Liver (tissue), 7 donors: ENCODE measurements at regions not wholly inside any gene's neighbourhood (a gene's known extent, or its start where the extent isn't known, plus 50 kb on each side); places are given as distances from the start of the nearest gene placed in this dataset.

Source experiments
- DNase-seq: peaks from one replicate; pipeline ENCODE4 v3.0.0-alpha.2; 2017; ENCODE audit warnings: low spot score
- H3K27ac ChIP-seq, 2 donors: one replicate each; pipeline ENCODE4 v1.7.0; 2013; ENCODE audit warnings: inconsistent platforms in 2 of 2, low read length in 2 of 2, control low read depth in 1 of 2, low read depth in 1 of 2, mild to moderate bottlenecking in 1 of 2
- H3K27me3 ChIP-seq, 4 donors: one replicate each; pipeline versions ENCODE4 v1.6.1 to v1.7.0; 2013; ENCODE audit warnings: low read length in 3 of 4, inconsistent platforms in 1 of 4, mild to moderate bottlenecking in 1 of 4, moderate library complexity in 1 of 4; ENCODE audit not compliant: control insufficient read depth in 4 of 4, insufficient read depth in 4 of 4
- H3K36me3 ChIP-seq, 4 donors: one replicate each; pipeline versions ENCODE4 v1.6.1 to v1.7.0; 2013; ENCODE audit warnings: low read length in 3 of 4, mild to moderate bottlenecking in 3 of 4, low read depth in 1 of 4, moderate library complexity in 1 of 4; ENCODE audit not compliant: control insufficient read depth in 4 of 4, insufficient read depth in 3 of 4
- H3K4me1 ChIP-seq, 4 donors: one replicate each; pipeline versions ENCODE4 v1.6.1 to v1.7.0; 2013; ENCODE audit warnings: low read length in 3 of 4, mild to moderate bottlenecking in 3 of 4, moderate library complexity in 1 of 4; ENCODE audit not compliant: control insufficient read depth in 4 of 4, insufficient read depth in 4 of 4
- H3K4me3 ChIP-seq, 3 donors: one replicate each; pipeline versions ENCODE4 v1.6.1 to v1.7.0; 2013; ENCODE audit warnings: low read length in 3 of 3, control low read depth in 1 of 3, low read depth in 1 of 3, mild to moderate bottlenecking in 1 of 3
- H3K9ac ChIP-seq, 2 donors: one replicate each; pipeline ENCODE4 v1.7.0; 2013; ENCODE audit warnings: low read length in 2 of 2, mild to moderate bottlenecking in 2 of 2, moderate library complexity in 2 of 2, control low read depth in 1 of 2, low read depth in 1 of 2
- H3K9me3 ChIP-seq, 4 donors: one replicate each; pipeline versions ENCODE4 v1.6.1 to v1.7.0; 2013; ENCODE audit warnings: low read length in 3 of 4; ENCODE audit not compliant: control insufficient read depth in 4 of 4
- EGR1 ChIP-seq, 2 donors: IDR thresholded peaks; 2 replicates each; pipeline ENCODE4 v1.6.1; 2016 to 2018; ENCODE audit warnings: antibody characterized with exemption in 2 of 2, low read depth in 2 of 2
- FOXA1 ChIP-seq: IDR thresholded peaks from 2 replicates; pipeline ENCODE4 v1.6.1; 2016; ENCODE audit warnings: antibody characterized with exemption
- FOXA2 ChIP-seq: IDR thresholded peaks from 2 replicates; pipeline ENCODE4 v1.6.1; 2016; ENCODE audit warnings: antibody characterized with exemption
- GABPA ChIP-seq, 2 donors: IDR thresholded peaks in 1 of 2; conservative IDR thresholded peaks in 1 of 2; 2 replicates each; pipeline ENCODE4 v1.6.1; 2016; ENCODE audit warnings: antibody characterized with exemption in 2 of 2, mild to moderate bottlenecking in 1 of 2, moderate library complexity in 1 of 2
- HNF4A ChIP-seq, 2 donors: conservative IDR thresholded peaks; 2 replicates each; pipeline ENCODE4 v1.6.1; 2016; ENCODE audit warnings: antibody characterized with exemption in 2 of 2, mild to moderate bottlenecking in 2 of 2
- HNF4G ChIP-seq: IDR thresholded peaks from 2 replicates; pipeline ENCODE4 v1.6.1; 2016; ENCODE audit warnings: antibody characterized with exemption
- JUND ChIP-seq, 2 donors: IDR thresholded peaks; 2 replicates each; pipeline ENCODE4 v1.6.1; 2016; ENCODE audit warnings: antibody characterized with exemption in 2 of 2
- NR2F2 ChIP-seq: IDR thresholded peaks from 2 replicates; pipeline ENCODE4 v1.6.1; 2016; ENCODE audit warnings: antibody characterized with exemption
- RAD21 ChIP-seq, 2 donors: IDR thresholded peaks; 2 replicates each; pipeline ENCODE4 v1.6.1; 2016; ENCODE audit warnings: antibody characterized with exemption in 2 of 2, mild to moderate bottlenecking in 2 of 2
- RXRA ChIP-seq, 2 donors: IDR thresholded peaks; 2 replicates each; pipeline ENCODE4 v1.6.1; 2017 to 2018; ENCODE audit warnings: antibody characterized with exemption in 2 of 2, mild to moderate bottlenecking in 1 of 2
- SP1 ChIP-seq: IDR thresholded peaks from 2 replicates; pipeline ENCODE4 v1.6.1; 2018; ENCODE audit warnings: antibody characterized with exemption, mild to moderate bottlenecking
- TAF1 ChIP-seq: conservative IDR thresholded peaks from 2 replicates; pipeline ENCODE4 v1.6.1; 2016; ENCODE audit warnings: antibody characterized with exemption, mild to moderate bottlenecking
- YY1 ChIP-seq: IDR thresholded peaks from 2 replicates; pipeline ENCODE4 v1.6.1; 2016; ENCODE audit warnings: antibody characterized with exemption, mild to moderate bottlenecking
- TF ChIP-seq, protein P1 (sequence below): IDR thresholded peaks from 2 replicates; pipeline ENCODE4 v1.6.1; 2016; ENCODE audit warnings: antibody characterized with exemption
- TF ChIP-seq, protein P2 (sequence below): IDR thresholded peaks from 2 replicates; pipeline ENCODE4 v1.6.1; 2016; ENCODE audit warnings: antibody characterized with exemption
- TF ChIP-seq, protein P3 (sequence below): IDR thresholded peaks from 2 replicates; pipeline ENCODE4 v1.6.1; 2016; ENCODE audit warnings: antibody characterized with exemption
- TF ChIP-seq, protein P4 (sequence below): IDR thresholded peaks from 2 replicates; pipeline ENCODE4 v1.6.1; 2016; ENCODE audit warnings: antibody characterized with exemption, mild to moderate bottlenecking
- TF ChIP-seq, protein P5 (sequence below): fragments of 150-350 bp; IDR thresholded peaks from 2 replicates; pipeline ENCODE4 v1.5.1; 2017; ENCODE audit warnings: improper control_type of control experiment, low read depth, low read length; ENCODE audit not compliant: missing input control
- donor health status: healthy.
- donor health status: healthy.
- donor health status: healthy.
- donor health status: healthy.

DNA sequence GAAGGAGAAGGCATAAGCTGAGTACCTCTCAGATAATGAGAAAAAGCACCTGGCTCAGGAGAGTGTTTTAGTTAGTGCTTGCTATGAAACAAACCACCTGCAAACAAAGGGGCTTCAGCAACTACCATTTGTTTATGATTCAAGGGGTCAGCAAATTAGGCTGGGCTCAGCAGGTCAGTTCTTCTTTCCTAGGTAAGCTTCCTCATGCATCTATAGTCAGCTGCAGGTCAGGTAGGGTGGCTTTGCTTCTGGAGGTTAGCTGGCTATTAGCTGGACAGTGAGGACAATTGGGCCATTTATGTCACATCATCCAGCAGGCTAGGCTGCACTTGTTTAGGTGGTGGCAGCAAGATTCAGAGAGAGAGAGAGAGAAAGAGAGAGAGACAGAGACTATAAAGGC is 185.5 kb downstream of the EMX2 start:
- Histone ChIP-seq H3K27ac (no peak overlapping the region), H3K9me3 (no peaks in the 10 kb centered on the region), H3K27me3 (peaks cover 0 to 3% (median 0%) of the 10 kb centered on the region in 4 donors), H3K4me3 (no peak overlapping the region), H3K9ac (no peak overlapping the region), H3K36me3 (no peaks in the 10 kb centered on the region), H3K4me1 (no peaks in the 10 kb centered on the region)
- DNase-seq, result no peak
- TF ChIP-seq HNF4A (conservative IDR thresholded peaks at IDR 0.05) (no peak), HNF4G (no peak), FOXA1 (no peak), GABPA (IDR thresholded peaks at IDR 0.05 in 1 of 2, conservative IDR thresholded peaks at IDR 0.05 in 1 of 2) (no peak), JUND (IDR thresholded peaks at IDR 0.05) (no peak), YY1 (no peak), FOXA2 (no peak), NR2F2 (no peak), RAD21 (IDR thresholded peaks at IDR 0.05) (no peak), TAF1 (no peak), RXRA (IDR thresholded peaks at IDR 0.05) (no peak), SP1 (no peak), EGR1 (IDR thresholded peaks at IDR 0.05; ENCODE audit: low read depth in 2 of 2) (no peak)
- TF ChIP-seq, protein P1, sequence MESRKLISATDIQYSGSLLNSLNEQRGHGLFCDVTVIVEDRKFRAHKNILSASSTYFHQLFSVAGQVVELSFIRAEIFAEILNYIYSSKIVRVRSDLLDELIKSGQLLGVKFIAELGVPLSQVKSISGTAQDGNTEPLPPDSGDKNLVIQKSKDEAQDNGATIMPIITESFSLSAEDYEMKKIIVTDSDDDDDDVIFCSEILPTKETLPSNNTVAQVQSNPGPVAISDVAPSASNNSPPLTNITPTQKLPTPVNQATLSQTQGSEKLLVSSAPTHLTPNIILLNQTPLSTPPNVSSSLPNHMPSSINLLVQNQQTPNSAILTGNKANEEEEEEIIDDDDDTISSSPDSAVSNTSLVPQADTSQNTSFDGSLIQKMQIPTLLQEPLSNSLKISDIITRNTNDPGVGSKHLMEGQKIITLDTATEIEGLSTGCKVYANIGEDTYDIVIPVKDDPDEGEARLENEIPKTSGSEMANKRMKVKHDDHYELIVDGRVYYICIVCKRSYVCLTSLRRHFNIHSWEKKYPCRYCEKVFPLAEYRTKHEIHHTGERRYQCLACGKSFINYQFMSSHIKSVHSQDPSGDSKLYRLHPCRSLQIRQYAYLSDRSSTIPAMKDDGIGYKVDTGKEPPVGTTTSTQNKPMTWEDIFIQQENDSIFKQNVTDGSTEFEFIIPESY, result no peak
- TF ChIP-seq, protein P2, sequence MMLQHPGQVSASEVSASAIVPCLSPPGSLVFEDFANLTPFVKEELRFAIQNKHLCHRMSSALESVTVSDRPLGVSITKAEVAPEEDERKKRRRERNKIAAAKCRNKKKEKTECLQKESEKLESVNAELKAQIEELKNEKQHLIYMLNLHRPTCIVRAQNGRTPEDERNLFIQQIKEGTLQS, result no peak
- TF ChIP-seq, protein P3, sequence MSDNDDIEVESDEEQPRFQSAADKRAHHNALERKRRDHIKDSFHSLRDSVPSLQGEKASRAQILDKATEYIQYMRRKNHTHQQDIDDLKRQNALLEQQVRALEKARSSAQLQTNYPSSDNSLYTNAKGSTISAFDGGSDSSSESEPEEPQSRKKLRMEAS, result no peak
- TF ChIP-seq, protein P4, sequence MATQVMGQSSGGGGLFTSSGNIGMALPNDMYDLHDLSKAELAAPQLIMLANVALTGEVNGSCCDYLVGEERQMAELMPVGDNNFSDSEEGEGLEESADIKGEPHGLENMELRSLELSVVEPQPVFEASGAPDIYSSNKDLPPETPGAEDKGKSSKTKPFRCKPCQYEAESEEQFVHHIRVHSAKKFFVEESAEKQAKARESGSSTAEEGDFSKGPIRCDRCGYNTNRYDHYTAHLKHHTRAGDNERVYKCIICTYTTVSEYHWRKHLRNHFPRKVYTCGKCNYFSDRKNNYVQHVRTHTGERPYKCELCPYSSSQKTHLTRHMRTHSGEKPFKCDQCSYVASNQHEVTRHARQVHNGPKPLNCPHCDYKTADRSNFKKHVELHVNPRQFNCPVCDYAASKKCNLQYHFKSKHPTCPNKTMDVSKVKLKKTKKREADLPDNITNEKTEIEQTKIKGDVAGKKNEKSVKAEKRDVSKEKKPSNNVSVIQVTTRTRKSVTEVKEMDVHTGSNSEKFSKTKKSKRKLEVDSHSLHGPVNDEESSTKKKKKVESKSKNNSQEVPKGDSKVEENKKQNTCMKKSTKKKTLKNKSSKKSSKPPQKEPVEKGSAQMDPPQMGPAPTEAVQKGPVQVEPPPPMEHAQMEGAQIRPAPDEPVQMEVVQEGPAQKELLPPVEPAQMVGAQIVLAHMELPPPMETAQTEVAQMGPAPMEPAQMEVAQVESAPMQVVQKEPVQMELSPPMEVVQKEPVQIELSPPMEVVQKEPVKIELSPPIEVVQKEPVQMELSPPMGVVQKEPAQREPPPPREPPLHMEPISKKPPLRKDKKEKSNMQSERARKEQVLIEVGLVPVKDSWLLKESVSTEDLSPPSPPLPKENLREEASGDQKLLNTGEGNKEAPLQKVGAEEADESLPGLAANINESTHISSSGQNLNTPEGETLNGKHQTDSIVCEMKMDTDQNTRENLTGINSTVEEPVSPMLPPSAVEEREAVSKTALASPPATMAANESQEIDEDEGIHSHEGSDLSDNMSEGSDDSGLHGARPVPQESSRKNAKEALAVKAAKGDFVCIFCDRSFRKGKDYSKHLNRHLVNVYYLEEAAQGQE, result no peak
- TF ChIP-seq, protein P5, sequence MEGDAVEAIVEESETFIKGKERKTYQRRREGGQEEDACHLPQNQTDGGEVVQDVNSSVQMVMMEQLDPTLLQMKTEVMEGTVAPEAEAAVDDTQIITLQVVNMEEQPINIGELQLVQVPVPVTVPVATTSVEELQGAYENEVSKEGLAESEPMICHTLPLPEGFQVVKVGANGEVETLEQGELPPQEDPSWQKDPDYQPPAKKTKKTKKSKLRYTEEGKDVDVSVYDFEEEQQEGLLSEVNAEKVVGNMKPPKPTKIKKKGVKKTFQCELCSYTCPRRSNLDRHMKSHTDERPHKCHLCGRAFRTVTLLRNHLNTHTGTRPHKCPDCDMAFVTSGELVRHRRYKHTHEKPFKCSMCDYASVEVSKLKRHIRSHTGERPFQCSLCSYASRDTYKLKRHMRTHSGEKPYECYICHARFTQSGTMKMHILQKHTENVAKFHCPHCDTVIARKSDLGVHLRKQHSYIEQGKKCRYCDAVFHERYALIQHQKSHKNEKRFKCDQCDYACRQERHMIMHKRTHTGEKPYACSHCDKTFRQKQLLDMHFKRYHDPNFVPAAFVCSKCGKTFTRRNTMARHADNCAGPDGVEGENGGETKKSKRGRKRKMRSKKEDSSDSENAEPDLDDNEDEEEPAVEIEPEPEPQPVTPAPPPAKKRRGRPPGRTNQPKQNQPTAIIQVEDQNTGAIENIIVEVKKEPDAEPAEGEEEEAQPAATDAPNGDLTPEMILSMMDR, result no peak
